GM23338 (cell line): ENCODE measurements at regions not wholly inside any gene's neighbourhood (a gene's known extent, or its start where the extent isn't known, plus 50 kb on each side); places are given as distances from the start of the nearest gene placed in this dataset.

Experiments
- ATAC-seq: fragments of 200-7000 bp; cut with Tn5 transposase; 3 replicates; pipeline ENCODE4 v1.9.1; 2020
- DNase-seq: peaks from one replicate; pipeline ENCODE4 v3.0.0-alpha.2; 2015; ENCODE audit warnings: low spot score
- H2AFZ ChIP-seq: fragments of 200-600 bp; sonication (generic); 2 replicates; pipeline ENCODE4 v1.8.0; 2016; ENCODE audit warnings: antibody characterized with exemption, mild to moderate bottlenecking, moderate library complexity
- H3F3A ChIP-seq: fragments of 200-600 bp; sonication (generic); replicated peaks from 2 replicates; pipeline ENCODE4 v1.8.0; 2017; ENCODE audit warnings: antibody characterized with exemption, mixed run types, low read depth
- H3K27ac ChIP-seq: fragments of 200-600 bp; sonication (generic); 2 replicates; pipeline ENCODE4 v1.6.1; 2016; ENCODE audit warnings: low read depth
- H3K27me3 ChIP-seq: fragments of 200-600 bp; sonication (generic); 2 replicates; pipeline ENCODE4 v1.8.0; 2016; ENCODE audit warnings: mild to moderate bottlenecking, mixed run types, moderate library complexity; ENCODE audit not compliant: insufficient read depth
- H3K36me3 ChIP-seq: fragments of 200-600 bp; sonication (generic); 2 replicates; pipeline ENCODE4 v1.8.0; 2016; ENCODE audit warnings: mild to moderate bottlenecking; ENCODE audit not compliant: insufficient read depth
- H3K4me1 ChIP-seq: fragments of 200-600 bp; sonication (generic); 2 replicates; pipeline ENCODE4 v1.8.0; 2016; ENCODE audit warnings: mild to moderate bottlenecking, moderate library complexity; ENCODE audit not compliant: insufficient read depth
- H3K4me2 ChIP-seq: fragments of 200-600 bp; sonication (generic); 2 replicates; pipeline ENCODE4 v1.7.1; 2017; ENCODE audit warnings: mixed run types
- H3K4me3 ChIP-seq: fragments of 200-600 bp; sonication (generic); 2 replicates; pipeline ENCODE4 v1.6.1; 2016; ENCODE audit warnings: mixed run types
- H3K79me2 ChIP-seq: fragments of 200-600 bp; sonication (generic); replicated peaks from 2 replicates; pipeline ENCODE4 v1.8.0; 2017; ENCODE audit warnings: mild to moderate bottlenecking; ENCODE audit not compliant: insufficient read depth
- H3K9me2 ChIP-seq: fragments of 200-600 bp; sonication (generic); 2 replicates; pipeline ENCODE4 v1.8.0; 2017; ENCODE audit not compliant: insufficient read depth
- H4K20me1 ChIP-seq: fragments of 200-600 bp; sonication (generic); replicated peaks from 2 replicates; pipeline ENCODE4 v1.8.0; 2017; ENCODE audit warnings: mild to moderate bottlenecking; ENCODE audit not compliant: insufficient read depth
- H3K27ac Mint-ChIP-seq: 2 replicates; pipeline ENCODE4 v1.8.0; 2020; ENCODE audit warnings: inconsistent platforms, mild to moderate bottlenecking, moderate library complexity, mixed read lengths
- H3K27me3 Mint-ChIP-seq: 3 replicates; pipeline ENCODE4 v1.8.0; 2022; ENCODE audit warnings: low read depth, mild to moderate bottlenecking, moderate library complexity, mixed read lengths, inconsistent platforms; ENCODE audit not compliant: insufficient read depth, poor library complexity
- H3K36me3 Mint-ChIP-seq: 3 replicates; pipeline ENCODE4 v1.8.0; 2021; ENCODE audit warnings: low read depth, mild to moderate bottlenecking, inconsistent platforms, moderate library complexity, mixed read lengths
- H3K4me1 Mint-ChIP-seq: 3 replicates; pipeline ENCODE4 v1.8.0; 2020; ENCODE audit warnings: mild to moderate bottlenecking, inconsistent platforms, mixed read lengths
- H3K4me3 Mint-ChIP-seq: 3 replicates; pipeline ENCODE4 v1.8.0; 2021; ENCODE audit warnings: moderate library complexity, mild to moderate bottlenecking, inconsistent platforms, mixed read lengths
- H3K9me3 Mint-ChIP-seq: 3 replicates; pipeline ENCODE4 v1.8.0; 2020; ENCODE audit warnings: moderate library complexity, mild to moderate bottlenecking, inconsistent platforms, mixed read lengths
- CREB1 ChIP-seq: fragments of 250-450 bp; sonication (Bioruptor Pico); IDR thresholded peaks from 2 replicates; pipeline ENCODE4 v1.5.0; 2020; ENCODE audit warnings: low read depth, mild to moderate bottlenecking, moderate library complexity
- EZH2 ChIP-seq: fragments of 200-600 bp; sonication (generic); IDR thresholded peaks from one replicate; pipeline ENCODE4 v1.8.0; 2017; ENCODE audit warnings: antibody characterized with exemption, mild to moderate bottlenecking, low read depth; ENCODE audit not compliant: unreplicated experiment
- EZH2phosphoT487 ChIP-seq: fragments of 200-600 bp; sonication (generic); IDR thresholded peaks from one replicate; pipeline ENCODE4 v1.8.1; 2018; ENCODE audit warnings: antibody characterized with exemption; ENCODE audit not compliant: unreplicated experiment
- JUNB ChIP-seq: IDR thresholded peaks from one replicate; pipeline ENCODE4 v1.6.1; 2016; ENCODE audit warnings: antibody characterized with exemption; ENCODE audit not compliant: unreplicated experiment
- NANOG ChIP-seq: IDR thresholded peaks from 2 replicates; pipeline ENCODE4 v1.6.1; 2016; ENCODE audit warnings: antibody characterized with exemption, borderline replicate concordance
- POLR2AphosphoS5 ChIP-seq: IDR thresholded peaks from 2 replicates; pipeline ENCODE4 v1.6.1; 2016; ENCODE audit warnings: antibody characterized with exemption, low read depth
- STAT1 ChIP-seq: IDR thresholded peaks from one replicate; pipeline ENCODE4 v1.6.1; 2016; ENCODE audit warnings: antibody characterized with exemption; ENCODE audit not compliant: unreplicated experiment
- ZNF114 ChIP-seq: fragments of 250-450 bp; sonication (Bioruptor Pico); IDR thresholded peaks from 2 replicates; pipeline ENCODE4 v1.5.0; 2020; ENCODE audit warnings: mild to moderate bottlenecking, moderate library complexity
- ZNF331 ChIP-seq: fragments of 250-450 bp; sonication (Bioruptor Pico); IDR thresholded peaks from 2 replicates; pipeline ENCODE4 v1.5.0; 2020; ENCODE audit warnings: low read depth, mild to moderate bottlenecking, moderate library complexity
- TF ChIP-seq, protein P1 (sequence below): IDR thresholded peaks from one replicate; pipeline ENCODE4 v1.6.1; 2018; ENCODE audit warnings: antibody characterized with exemption; ENCODE audit not compliant: unreplicated experiment
- TF ChIP-seq, protein P2 (sequence below): IDR thresholded peaks from 2 replicates; pipeline ENCODE4 v1.6.1; 2016; ENCODE audit warnings: antibody characterized with exemption
- TF ChIP-seq, protein P3 (sequence below): fragments of 250-450 bp; sonication (Bioruptor Pico); IDR thresholded peaks from 2 replicates; pipeline ENCODE4 v1.5.0; 2020; ENCODE audit warnings: mild to moderate bottlenecking, moderate library complexity
- TF ChIP-seq, protein P4 (sequence below), 2 experiments: fragments of 200-600 bp in 1 of 2; sonication (generic) in 1 of 2; conservative IDR thresholded peaks; 2 replicates each; pipeline versions ENCODE4 v1.5.1 to v1.6.1; 2016 to 2017; ENCODE audit warnings: antibody characterized with exemption in 2 of 2, low read depth in 2 of 2, mild to moderate bottlenecking in 2 of 2, moderate library complexity in 1 of 2

DNA sequence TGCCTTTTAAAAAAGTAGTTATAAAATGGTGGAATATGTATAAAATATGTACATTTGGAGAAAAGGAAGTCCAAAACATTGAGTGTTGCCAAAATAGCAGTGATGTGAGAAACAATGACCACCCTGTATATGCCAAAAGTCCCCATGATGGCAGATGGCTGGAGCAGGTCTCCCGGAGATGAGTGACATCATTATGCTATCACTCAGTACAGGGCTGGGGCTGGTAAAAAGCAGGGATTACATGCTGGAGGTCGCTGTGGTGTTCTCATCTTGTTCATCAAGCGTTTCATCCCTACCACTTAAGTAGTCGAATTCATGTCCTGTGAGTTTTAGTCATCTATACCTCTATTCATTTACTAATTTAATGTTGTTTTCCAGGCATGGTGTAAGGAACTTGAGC, 315.3 kb upstream of the SLC35B3 start:
- no peaks in the 10 kb centered on the region for H4K20me1 ChIP-seq
- Mint-ChIP-seq H3K4me1 (no peaks in the 10 kb centered on the region), H3K36me3 (no peaks in the 10 kb centered on the region), H3K4me3 (no peak overlapping the region), H3K9me3 (no peaks in the 10 kb centered on the region), H3K27ac (no peak overlapping the region), H3K27me3 (no peaks in the 10 kb centered on the region)
- H3K4me1 ChIP-seq, result no peaks in the 10 kb centered on the region
- no peaks in the 10 kb centered on the region for H3F3A ChIP-seq
- H3K4me3 ChIP-seq, result no peak overlapping the region
- ATAC-seq, result no peak
- H3K9me2 ChIP-seq, result no peaks in the 10 kb centered on the region; the same call in 1 of the 2 replicates
- no peaks in the 10 kb centered on the region for H3K36me3 ChIP-seq
- no peak for DNase-seq
- H3K27ac ChIP-seq, result no peak overlapping the region
- TF ChIP-seq, protein P1, sequence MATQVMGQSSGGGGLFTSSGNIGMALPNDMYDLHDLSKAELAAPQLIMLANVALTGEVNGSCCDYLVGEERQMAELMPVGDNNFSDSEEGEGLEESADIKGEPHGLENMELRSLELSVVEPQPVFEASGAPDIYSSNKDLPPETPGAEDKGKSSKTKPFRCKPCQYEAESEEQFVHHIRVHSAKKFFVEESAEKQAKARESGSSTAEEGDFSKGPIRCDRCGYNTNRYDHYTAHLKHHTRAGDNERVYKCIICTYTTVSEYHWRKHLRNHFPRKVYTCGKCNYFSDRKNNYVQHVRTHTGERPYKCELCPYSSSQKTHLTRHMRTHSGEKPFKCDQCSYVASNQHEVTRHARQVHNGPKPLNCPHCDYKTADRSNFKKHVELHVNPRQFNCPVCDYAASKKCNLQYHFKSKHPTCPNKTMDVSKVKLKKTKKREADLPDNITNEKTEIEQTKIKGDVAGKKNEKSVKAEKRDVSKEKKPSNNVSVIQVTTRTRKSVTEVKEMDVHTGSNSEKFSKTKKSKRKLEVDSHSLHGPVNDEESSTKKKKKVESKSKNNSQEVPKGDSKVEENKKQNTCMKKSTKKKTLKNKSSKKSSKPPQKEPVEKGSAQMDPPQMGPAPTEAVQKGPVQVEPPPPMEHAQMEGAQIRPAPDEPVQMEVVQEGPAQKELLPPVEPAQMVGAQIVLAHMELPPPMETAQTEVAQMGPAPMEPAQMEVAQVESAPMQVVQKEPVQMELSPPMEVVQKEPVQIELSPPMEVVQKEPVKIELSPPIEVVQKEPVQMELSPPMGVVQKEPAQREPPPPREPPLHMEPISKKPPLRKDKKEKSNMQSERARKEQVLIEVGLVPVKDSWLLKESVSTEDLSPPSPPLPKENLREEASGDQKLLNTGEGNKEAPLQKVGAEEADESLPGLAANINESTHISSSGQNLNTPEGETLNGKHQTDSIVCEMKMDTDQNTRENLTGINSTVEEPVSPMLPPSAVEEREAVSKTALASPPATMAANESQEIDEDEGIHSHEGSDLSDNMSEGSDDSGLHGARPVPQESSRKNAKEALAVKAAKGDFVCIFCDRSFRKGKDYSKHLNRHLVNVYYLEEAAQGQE, result no peak
- TF ChIP-seq EZH2 (no peak), POLR2AphosphoS5 (no peak), STAT1 (no peak), CREB1 (CRISPR knock-in tag) (no peak), ZNF114 (no peak), EZH2phosphoT487 (no peak), NANOG (no peak), ZNF331 (CRISPR knock-in tag) (no peak), JUNB (no peak)
- TF ChIP-seq, protein P2, sequence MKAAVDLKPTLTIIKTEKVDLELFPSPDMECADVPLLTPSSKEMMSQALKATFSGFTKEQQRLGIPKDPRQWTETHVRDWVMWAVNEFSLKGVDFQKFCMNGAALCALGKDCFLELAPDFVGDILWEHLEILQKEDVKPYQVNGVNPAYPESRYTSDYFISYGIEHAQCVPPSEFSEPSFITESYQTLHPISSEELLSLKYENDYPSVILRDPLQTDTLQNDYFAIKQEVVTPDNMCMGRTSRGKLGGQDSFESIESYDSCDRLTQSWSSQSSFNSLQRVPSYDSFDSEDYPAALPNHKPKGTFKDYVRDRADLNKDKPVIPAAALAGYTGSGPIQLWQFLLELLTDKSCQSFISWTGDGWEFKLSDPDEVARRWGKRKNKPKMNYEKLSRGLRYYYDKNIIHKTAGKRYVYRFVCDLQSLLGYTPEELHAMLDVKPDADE, result no peak
- TF ChIP-seq, protein P3, sequence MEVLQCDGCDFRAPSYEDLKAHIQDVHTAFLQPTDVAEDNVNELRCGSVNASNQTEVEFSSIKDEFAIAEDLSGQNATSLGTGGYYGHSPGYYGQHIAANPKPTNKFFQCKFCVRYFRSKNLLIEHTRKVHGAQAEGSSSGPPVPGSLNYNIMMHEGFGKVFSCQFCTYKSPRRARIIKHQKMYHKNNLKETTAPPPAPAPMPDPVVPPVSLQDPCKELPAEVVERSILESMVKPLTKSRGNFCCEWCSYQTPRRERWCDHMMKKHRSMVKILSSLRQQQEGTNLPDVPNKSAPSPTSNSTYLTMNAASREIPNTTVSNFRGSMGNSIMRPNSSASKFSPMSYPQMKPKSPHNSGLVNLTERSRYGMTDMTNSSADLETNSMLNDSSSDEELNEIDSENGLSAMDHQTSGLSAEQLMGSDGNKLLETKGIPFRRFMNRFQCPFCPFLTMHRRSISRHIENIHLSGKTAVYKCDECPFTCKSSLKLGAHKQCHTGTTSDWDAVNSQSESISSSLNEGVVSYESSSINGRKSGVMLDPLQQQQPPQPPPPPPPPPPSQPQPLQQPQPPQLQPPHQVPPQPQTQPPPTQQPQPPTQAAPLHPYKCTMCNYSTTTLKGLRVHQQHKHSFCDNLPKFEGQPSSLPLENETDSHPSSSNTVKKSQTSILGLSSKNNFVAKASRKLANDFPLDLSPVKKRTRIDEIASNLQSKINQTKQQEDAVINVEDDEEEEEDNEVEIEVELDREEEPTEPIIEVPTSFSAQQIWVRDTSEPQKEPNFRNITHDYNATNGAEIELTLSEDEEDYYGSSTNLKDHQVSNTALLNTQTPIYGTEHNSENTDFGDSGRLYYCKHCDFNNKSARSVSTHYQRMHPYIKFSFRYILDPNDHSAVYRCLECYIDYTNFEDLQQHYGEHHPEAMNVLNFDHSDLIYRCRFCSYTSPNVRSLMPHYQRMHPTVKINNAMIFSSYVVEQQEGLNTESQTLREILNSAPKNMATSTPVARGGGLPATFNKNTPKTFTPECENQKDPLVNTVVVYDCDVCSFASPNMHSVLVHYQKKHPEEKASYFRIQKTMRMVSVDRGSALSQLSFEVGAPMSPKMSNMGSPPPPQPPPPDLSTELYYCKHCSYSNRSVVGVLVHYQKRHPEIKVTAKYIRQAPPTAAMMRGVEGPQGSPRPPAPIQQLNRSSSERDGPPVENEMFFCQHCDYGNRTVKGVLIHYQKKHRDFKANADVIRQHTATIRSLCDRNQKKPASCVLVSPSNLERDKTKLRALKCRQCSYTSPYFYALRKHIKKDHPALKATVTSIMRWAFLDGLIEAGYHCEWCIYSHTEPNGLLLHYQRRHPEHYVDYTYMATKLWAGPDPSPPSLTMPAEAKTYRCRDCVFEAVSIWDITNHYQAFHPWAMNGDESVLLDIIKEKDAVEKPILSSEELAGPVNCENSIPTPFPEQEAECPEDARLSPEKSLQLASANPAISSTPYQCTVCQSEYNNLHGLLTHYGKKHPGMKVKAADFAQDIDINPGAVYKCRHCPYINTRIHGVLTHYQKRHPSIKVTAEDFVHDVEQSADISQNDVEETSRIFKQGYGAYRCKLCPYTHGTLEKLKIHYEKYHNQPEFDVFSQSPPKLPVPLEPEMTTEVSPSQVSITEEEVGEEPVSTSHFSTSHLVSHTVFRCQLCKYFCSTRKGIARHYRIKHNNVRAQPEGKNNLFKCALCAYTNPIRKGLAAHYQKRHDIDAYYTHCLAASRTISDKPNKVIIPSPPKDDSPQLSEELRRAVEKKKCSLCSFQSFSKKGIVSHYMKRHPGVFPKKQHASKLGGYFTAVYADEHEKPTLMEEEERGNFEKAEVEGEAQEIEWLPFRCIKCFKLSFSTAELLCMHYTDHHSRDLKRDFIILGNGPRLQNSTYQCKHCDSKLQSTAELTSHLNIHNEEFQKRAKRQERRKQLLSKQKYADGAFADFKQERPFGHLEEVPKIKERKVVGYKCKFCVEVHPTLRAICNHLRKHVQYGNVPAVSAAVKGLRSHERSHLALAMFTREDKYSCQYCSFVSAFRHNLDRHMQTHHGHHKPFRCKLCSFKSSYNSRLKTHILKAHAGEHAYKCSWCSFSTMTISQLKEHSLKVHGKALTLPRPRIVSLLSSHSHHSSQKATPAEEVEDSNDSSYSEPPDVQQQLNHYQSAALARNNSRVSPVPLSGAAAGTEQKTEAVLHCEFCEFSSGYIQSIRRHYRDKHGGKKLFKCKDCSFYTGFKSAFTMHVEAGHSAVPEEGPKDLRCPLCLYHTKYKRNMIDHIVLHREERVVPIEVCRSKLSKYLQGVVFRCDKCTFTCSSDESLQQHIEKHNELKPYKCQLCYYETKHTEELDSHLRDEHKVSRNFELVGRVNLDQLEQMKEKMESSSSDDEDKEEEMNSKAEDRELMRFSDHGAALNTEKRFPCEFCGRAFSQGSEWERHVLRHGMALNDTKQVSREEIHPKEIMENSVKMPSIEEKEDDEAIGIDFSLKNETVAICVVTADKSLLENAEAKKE (CRISPR knock-in tag), result no peak
- TF ChIP-seq, protein P4, sequence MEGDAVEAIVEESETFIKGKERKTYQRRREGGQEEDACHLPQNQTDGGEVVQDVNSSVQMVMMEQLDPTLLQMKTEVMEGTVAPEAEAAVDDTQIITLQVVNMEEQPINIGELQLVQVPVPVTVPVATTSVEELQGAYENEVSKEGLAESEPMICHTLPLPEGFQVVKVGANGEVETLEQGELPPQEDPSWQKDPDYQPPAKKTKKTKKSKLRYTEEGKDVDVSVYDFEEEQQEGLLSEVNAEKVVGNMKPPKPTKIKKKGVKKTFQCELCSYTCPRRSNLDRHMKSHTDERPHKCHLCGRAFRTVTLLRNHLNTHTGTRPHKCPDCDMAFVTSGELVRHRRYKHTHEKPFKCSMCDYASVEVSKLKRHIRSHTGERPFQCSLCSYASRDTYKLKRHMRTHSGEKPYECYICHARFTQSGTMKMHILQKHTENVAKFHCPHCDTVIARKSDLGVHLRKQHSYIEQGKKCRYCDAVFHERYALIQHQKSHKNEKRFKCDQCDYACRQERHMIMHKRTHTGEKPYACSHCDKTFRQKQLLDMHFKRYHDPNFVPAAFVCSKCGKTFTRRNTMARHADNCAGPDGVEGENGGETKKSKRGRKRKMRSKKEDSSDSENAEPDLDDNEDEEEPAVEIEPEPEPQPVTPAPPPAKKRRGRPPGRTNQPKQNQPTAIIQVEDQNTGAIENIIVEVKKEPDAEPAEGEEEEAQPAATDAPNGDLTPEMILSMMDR (conservative IDR thresholded peaks at IDR 0.05; ENCODE audit: low read depth in 2 of 2), result no peak
- H2AFZ ChIP-seq, result no peak overlapping the region
- H3K27me3 ChIP-seq, result no peaks in the 10 kb centered on the region
- H3K79me2 ChIP-seq, result no peaks in the 10 kb centered on the region
- no peak overlapping the region for H3K4me2 ChIP-seq
